ENCODE measurements at regions not wholly inside any gene's neighbourhood (a gene's known extent, or its start where the extent isn't known, plus 50 kb on each side); places are given as distances from the start of the nearest gene placed in this dataset.

DNA sequence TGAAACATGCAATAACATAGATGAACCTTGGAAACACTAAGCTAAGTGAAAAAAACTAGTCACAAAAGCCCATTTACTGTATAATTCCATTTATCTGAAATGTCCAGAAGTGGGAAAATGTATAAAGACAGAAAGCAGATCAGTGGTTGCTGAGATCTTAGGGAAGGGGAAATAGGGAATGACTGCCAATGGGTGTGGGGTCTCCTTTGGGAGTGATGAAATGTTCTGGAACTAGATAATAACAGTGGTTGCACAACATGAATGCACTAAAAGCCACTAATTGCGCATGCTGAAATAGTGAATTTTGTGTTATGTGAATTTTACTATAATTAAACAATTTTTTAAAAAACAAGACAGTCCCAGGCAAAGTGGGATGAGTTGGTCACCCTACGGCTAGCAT, 472.8 kb downstream of the CCDC171 start:
- TF ChIP-seq, protein P1, sequence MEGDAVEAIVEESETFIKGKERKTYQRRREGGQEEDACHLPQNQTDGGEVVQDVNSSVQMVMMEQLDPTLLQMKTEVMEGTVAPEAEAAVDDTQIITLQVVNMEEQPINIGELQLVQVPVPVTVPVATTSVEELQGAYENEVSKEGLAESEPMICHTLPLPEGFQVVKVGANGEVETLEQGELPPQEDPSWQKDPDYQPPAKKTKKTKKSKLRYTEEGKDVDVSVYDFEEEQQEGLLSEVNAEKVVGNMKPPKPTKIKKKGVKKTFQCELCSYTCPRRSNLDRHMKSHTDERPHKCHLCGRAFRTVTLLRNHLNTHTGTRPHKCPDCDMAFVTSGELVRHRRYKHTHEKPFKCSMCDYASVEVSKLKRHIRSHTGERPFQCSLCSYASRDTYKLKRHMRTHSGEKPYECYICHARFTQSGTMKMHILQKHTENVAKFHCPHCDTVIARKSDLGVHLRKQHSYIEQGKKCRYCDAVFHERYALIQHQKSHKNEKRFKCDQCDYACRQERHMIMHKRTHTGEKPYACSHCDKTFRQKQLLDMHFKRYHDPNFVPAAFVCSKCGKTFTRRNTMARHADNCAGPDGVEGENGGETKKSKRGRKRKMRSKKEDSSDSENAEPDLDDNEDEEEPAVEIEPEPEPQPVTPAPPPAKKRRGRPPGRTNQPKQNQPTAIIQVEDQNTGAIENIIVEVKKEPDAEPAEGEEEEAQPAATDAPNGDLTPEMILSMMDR (IDR thresholded peaks at IDR 0.05) = no peak
- Mint-ChIP-seq H3K4me1 (ENCODE audit: unreplicated experiment) (peaks cover 54% of the 10 kb centered on the region), H3K27me3 (ENCODE audit: unreplicated experiment) (no peaks in the 10 kb centered on the region), H3K4me3 (ENCODE audit: unreplicated experiment) (no peak overlapping the region), H3K9me3 (ENCODE audit: unreplicated experiment) (peaks cover 16% of the 10 kb centered on the region), H3K27ac (ENCODE audit: unreplicated experiment) (no peak overlapping the region), H3K36me3 (ENCODE audit: unreplicated experiment) (no peaks in the 10 kb centered on the region)
- DNase-seq (ENCODE audit: extremely low spot score, unreplicated experiment) = no peak

DNA sequence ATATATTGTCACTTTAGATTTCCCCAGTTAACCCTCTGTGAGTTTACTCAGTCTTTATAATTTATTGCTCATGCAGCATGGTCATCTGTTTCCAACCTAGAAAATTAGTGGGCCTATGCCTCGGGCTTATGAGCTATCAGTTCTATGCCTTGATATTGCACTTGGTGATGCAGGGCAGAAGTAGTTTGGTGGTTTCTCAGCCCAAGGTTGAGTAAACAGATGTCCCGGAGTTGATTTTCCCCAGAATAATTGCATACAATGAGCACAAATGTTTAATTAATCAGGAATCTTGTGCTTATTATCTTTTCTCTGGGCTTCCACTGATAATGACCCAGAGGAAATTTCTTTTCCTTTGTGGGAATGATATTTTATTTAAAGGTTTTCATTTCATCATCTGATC, 474.0 kb downstream of the CCDC171 start:
- no peaks in the 10 kb centered on the region for H3K27me3 Mint-ChIP-seq (ENCODE audit: unreplicated experiment)
- H3K36me3 Mint-ChIP-seq (ENCODE audit: unreplicated experiment) = no peaks in the 10 kb centered on the region
- no peak overlapping the region for H3K27ac Mint-ChIP-seq (ENCODE audit: unreplicated experiment)
- peaks cover 66% of the 10 kb centered on the region for H3K4me1 Mint-ChIP-seq (ENCODE audit: unreplicated experiment)
- no peak for DNase-seq (ENCODE audit: extremely low spot score, unreplicated experiment)
- TF ChIP-seq, protein P1 (IDR thresholded peaks at IDR 0.05) = no peak
- H3K9me3 Mint-ChIP-seq (ENCODE audit: unreplicated experiment) = peaks cover 16% of the 10 kb centered on the region
- no peak overlapping the region for H3K4me3 Mint-ChIP-seq (ENCODE audit: unreplicated experiment)

DNA sequence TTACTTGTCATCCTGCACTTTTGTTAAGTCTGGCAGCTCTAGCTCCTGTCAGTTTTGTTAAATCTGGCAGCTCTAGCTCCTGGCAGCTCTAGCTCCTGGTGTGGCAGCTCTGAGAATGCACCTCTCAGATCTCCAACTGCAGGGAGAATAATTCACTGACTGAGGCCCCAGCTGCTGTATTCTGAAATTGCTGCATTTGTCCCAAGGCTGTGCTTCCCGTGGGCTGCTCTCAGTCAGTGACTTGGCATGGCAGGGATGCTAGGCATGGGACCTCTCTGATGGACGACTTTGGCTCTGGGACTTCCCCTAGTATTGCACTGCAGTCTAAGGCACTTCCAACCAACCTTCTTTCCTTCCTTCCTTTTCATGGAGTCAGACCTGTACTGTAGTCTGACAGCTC, 475.7 kb downstream of the CCDC171 start:
- Mint-ChIP-seq H3K4me1 (ENCODE audit: unreplicated experiment) (peaks cover 63% of the 10 kb centered on the region), H3K36me3 (ENCODE audit: unreplicated experiment) (no peaks in the 10 kb centered on the region), H3K27ac (ENCODE audit: unreplicated experiment) (no peak overlapping the region), H3K4me3 (ENCODE audit: unreplicated experiment) (no peak overlapping the region), H3K27me3 (ENCODE audit: unreplicated experiment) (no peaks in the 10 kb centered on the region), H3K9me3 (ENCODE audit: unreplicated experiment) (peaks cover 14% of the 10 kb centered on the region)
- TF ChIP-seq, protein P1 (IDR thresholded peaks at IDR 0.05) = no peak
- DNase-seq (ENCODE audit: extremely low spot score, unreplicated experiment) = no peak

DNA sequence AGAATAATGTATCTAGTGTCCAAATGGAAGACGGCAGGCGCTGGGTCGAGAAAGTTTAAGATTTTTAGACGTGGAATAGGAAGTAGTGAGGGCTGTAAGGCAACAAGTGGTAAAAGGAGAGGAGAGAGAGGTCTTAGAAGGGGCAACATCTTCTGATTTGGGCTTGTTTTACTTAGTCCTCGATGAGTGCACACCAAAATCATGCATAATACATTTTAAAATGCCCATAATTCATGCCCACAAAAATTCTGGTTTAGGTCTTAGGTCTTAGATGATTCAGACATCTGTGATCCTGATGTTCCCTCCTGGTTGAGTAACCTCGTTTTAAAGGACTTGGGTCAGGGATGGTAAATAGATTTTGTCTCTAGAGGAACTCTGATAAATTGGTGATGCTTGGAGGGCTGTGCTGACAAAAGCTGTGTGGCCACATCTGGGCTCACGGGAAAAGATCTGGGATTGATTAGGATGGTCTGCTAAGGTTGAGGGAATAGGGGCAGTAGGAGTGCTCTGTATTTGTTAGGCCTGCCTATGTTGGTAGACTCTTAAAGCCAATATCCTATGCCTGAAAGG, 476.3 kb downstream of the CCDC171 start:
- TF ChIP-seq, protein P1 (IDR thresholded peaks at IDR 0.05) = no peak
- Mint-ChIP-seq H3K4me1 (ENCODE audit: unreplicated experiment) (peaks cover 64% of the 10 kb centered on the region), H3K9me3 (ENCODE audit: unreplicated experiment) (peaks cover 8% of the 10 kb centered on the region), H3K27ac (ENCODE audit: unreplicated experiment) (peak overlapping the region; percentile 3), H3K27me3 (ENCODE audit: unreplicated experiment) (no peaks in the 10 kb centered on the region), H3K4me3 (ENCODE audit: unreplicated experiment) (no peak overlapping the region), H3K36me3 (ENCODE audit: unreplicated experiment) (no peaks in the 10 kb centered on the region)
- DNase-seq (ENCODE audit: extremely low spot score, unreplicated experiment) = no peak

DNA sequence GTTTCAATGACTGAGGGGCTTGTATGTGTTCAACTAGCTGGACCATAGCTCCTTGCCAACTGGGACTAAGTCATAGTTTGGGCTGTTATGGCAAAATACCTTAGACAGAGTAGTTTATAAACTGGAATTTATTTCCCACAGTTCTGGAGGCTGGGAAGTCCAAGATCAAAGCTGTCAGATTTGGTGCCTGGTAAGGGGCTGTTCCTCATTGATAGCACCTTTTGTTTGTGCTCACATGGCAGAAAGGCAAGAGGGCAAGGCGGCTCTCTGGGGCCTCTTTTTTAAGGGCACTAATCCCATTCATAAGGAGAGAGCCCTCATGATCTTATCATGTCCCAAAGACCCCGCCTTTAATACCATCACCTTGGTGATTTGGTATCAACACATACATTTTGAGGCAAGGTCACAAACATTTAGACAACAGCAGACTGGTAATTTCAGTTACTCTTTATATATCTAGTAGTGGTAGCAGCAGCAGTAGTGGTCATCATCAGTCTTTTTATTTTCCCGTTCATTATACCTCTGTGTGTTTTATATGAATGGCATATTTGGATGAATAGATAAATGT, 477.0 kb downstream of the CCDC171 start:
- Mint-ChIP-seq H3K27ac (ENCODE audit: unreplicated experiment) (peak overlapping the region; percentile 94), H3K9me3 (ENCODE audit: unreplicated experiment) (peaks cover 8% of the 10 kb centered on the region), H3K4me3 (ENCODE audit: unreplicated experiment) (no peak overlapping the region), H3K27me3 (ENCODE audit: unreplicated experiment) (no peaks in the 10 kb centered on the region), H3K36me3 (ENCODE audit: unreplicated experiment) (no peaks in the 10 kb centered on the region), H3K4me1 (ENCODE audit: unreplicated experiment) (peaks cover 68% of the 10 kb centered on the region)
- TF ChIP-seq, protein P1 (IDR thresholded peaks at IDR 0.05) = no peak
- DNase-seq (ENCODE audit: extremely low spot score, unreplicated experiment) = no peak

All from osteocyte (in vitro differentiated cells).